ENCODE measurements at regions not wholly inside any gene's neighbourhood (a gene's known extent, or its start where the extent isn't known, plus 50 kb on each side); places are given as distances from the start of the nearest gene placed in this dataset.
"Not testable (repeated sequence)": the region's sequence is repeated elsewhere in the genome, so short reads cannot be mapped to it uniquely, and the experiment has no call there.

GRCh38 chr16:66023481-66023880 is 343.0 kb upstream of the CDH5 start:
- H3K4me1 ChIP-seq = no peaks in the 10 kb centered on the region
- no peak overlapping the region for H3K27ac ChIP-seq
- H3K27me3 ChIP-seq = no peaks in the 10 kb centered on the region
- no peak for TF ChIP-seq POLR2A (IDR thresholded peaks at IDR 0.05)
- TF ChIP-seq, protein P1, sequence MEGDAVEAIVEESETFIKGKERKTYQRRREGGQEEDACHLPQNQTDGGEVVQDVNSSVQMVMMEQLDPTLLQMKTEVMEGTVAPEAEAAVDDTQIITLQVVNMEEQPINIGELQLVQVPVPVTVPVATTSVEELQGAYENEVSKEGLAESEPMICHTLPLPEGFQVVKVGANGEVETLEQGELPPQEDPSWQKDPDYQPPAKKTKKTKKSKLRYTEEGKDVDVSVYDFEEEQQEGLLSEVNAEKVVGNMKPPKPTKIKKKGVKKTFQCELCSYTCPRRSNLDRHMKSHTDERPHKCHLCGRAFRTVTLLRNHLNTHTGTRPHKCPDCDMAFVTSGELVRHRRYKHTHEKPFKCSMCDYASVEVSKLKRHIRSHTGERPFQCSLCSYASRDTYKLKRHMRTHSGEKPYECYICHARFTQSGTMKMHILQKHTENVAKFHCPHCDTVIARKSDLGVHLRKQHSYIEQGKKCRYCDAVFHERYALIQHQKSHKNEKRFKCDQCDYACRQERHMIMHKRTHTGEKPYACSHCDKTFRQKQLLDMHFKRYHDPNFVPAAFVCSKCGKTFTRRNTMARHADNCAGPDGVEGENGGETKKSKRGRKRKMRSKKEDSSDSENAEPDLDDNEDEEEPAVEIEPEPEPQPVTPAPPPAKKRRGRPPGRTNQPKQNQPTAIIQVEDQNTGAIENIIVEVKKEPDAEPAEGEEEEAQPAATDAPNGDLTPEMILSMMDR (IDR thresholded peaks at IDR 0.05) = no peak
- no peaks in the 10 kb centered on the region for H3K36me3 ChIP-seq
- DNase-seq = no peak
- H3K4me3 ChIP-seq = no peak overlapping the region
- no peaks in the 10 kb centered on the region for H3K9me3 ChIP-seq

DNA sequence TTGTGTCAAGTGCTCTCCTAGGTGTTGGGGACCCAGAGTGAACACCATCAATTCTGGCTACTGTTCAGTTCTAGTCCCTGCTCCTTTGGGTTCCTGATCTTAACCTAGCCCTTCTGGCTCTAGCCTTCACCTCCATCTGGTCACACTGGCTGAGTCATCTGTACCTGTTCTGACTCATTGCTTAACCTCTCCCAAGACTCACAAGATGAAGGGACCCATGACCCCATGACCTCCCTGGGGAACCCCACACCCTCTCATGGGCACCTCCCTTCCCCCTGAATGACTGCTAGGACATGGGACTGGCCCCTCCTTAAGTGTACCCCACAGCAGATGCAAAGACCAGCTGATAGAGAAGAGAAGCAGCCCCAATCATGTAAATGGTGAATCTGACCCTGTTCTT is 345.8 kb upstream of the CDH5 start:
- Histone ChIP-seq H3K27ac (no peak overlapping the region), H3K27me3 (no peaks in the 10 kb centered on the region), H3K9me3 (no peaks in the 10 kb centered on the region), H3K4me1 (no peaks in the 10 kb centered on the region), H3K36me3 (no peaks in the 10 kb centered on the region), H3K4me3 (no peak overlapping the region)
- TF ChIP-seq, protein P1 (IDR thresholded peaks at IDR 0.05) = no peak
- no peak for TF ChIP-seq POLR2A (IDR thresholded peaks at IDR 0.05)
- no peak for DNase-seq

DNA sequence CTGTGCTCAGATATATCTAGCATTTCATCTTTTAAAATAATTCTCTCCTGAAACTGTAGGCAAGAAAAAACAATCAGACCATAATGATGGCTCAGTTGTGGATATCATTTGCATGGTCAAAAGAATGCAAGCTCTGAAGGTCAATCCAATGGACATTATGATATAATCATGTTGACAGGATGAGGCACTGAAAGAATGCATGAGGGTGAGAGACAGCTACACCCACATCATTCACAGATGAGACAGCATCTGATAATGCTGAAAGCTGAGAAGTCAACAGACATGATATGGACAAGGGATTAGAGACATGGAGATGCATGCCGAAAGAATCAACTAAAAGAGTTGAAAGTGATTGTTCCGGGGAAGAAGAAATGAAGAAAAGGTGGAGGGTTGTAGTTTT is 346.4 kb upstream of the CDH5 start:
- Histone ChIP-seq H3K9me3 (no peaks in the 10 kb centered on the region), H3K4me3 (no peak overlapping the region), H3K4me1 (no peaks in the 10 kb centered on the region), H3K27me3 (no peaks in the 10 kb centered on the region), H3K36me3 (no peaks in the 10 kb centered on the region), H3K27ac (no peak overlapping the region)
- TF ChIP-seq POLR2A (IDR thresholded peaks at IDR 0.05) = no peak
- TF ChIP-seq, protein P1 (IDR thresholded peaks at IDR 0.05) = no peak
- DNase-seq = no peak

DNA sequence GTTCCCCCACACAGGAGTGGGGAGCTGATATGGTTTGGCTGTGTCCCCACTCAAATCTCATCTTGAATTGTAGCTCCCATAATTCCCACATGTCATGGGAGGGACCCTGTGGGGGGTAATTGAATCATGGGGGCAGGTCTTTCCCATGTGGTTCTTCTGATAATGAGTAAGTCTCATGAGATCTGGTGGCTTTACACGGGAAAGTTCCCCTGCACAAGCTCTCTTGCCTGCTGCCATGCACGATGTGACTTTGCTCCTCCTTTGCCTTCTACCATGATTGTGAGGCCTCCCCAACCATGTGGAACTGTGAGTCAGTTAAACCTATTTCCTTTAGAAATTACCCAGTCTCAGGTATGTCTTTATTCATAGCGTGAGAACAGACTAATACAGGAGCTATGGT is 347.0 kb upstream of the CDH5 start:
- H3K27me3 ChIP-seq, H3K4me1 ChIP-seq, H3K27ac ChIP-seq, H3K9me3 ChIP-seq, H3K4me3 ChIP-seq, H3K36me3 ChIP-seq, DNase-seq: not testable (repeated sequence)

- Histone ChIP-seq H3K27ac (no peak overlapping the region), H3K4me1 (no peaks in the 10 kb centered on the region), H3K9me3 (no peaks in the 10 kb centered on the region), H3K27me3 (no peaks in the 10 kb centered on the region), H3K36me3 (no peaks in the 10 kb centered on the region), H3K4me3 (no peak overlapping the region)
- no peak for TF ChIP-seq POLR2A (IDR thresholded peaks at IDR 0.05)
- TF ChIP-seq, protein P1 (IDR thresholded peaks at IDR 0.05) = no peak
- DNase-seq = no peak
Observed at GRCh38 chr16:66014221-66014620, 352.3 kb upstream of the CDH5 start.

DNA sequence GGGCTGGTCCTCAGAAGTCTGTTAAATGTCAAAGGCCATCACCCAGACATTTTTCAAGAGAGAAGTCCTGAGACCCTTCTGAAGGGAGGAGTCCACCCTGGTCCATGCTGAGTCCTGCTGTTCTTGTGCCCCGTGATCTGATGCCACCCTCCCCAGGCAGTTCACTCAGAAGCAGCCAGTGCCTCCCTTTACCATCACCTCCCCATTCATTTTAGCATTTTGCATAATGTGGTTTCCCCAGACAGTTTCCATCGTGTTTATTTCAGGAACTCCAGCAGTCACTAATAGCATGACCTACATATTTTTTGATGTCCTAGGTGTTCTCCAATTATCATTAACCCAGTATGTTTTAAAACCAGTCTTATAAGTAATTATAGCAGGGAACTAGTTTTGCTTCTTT is 353.0 kb upstream of the CDH5 start:
- no peak for DNase-seq
- H3K27me3 ChIP-seq = no peaks in the 10 kb centered on the region
- H3K4me3 ChIP-seq = no peak overlapping the region
- TF ChIP-seq, protein P1 (IDR thresholded peaks at IDR 0.05) = no peak
- TF ChIP-seq POLR2A (IDR thresholded peaks at IDR 0.05) = no peak
- no peak overlapping the region for H3K27ac ChIP-seq
- H3K9me3 ChIP-seq = no peaks in the 10 kb centered on the region
- no peaks in the 10 kb centered on the region for H3K36me3 ChIP-seq
- no peaks in the 10 kb centered on the region for H3K4me1 ChIP-seq

All from Peyer's patch (tissue), 4 donors.